H9 (cell line): ENCODE measurements at regions not wholly inside any gene's neighbourhood (a gene's known extent, or its start where the extent isn't known, plus 50 kb on each side); places are given as distances from the start of the nearest gene placed in this dataset.
"Not testable (repeated sequence)": the region's sequence is repeated elsewhere in the genome, so short reads cannot be mapped to it uniquely, and the experiment has no call there.

Source experiments
- DNase-seq: peaks from one replicate; pipeline ENCODE4 v3.0.0-alpha.2; 2017
- H2AFZ ChIP-seq: one replicate; pipeline ENCODE4 v1.6.1; 2013; ENCODE audit warnings: mild to moderate bottlenecking, low read length, control low read depth, moderate library complexity
- H2AK5ac ChIP-seq: 2 replicates; pipeline ENCODE4 v1.6.1; 2013; ENCODE audit warnings: low read length, control low read depth, mixed read lengths; ENCODE audit not compliant: insufficient read length
- H2BK120ac ChIP-seq: one replicate; pipeline ENCODE4 v1.6.1; 2013; ENCODE audit warnings: low read depth, mild to moderate bottlenecking, low read length, control low read depth, inconsistent platforms; ENCODE audit not compliant: poor library complexity, severe bottlenecking
- H2BK12ac ChIP-seq: 2 replicates; pipeline ENCODE4 v1.6.1; 2013; ENCODE audit warnings: low read length, control low read depth, mixed read lengths, low read depth; ENCODE audit not compliant: insufficient read length
- H2BK15ac ChIP-seq: 2 replicates; pipeline ENCODE4 v1.6.1; 2013; ENCODE audit warnings: low read depth, low read length, control low read depth
- H2BK20ac ChIP-seq: one replicate; pipeline ENCODE4 v1.6.1; 2013; ENCODE audit warnings: low read depth, mild to moderate bottlenecking, low read length, control low read depth, inconsistent platforms; ENCODE audit not compliant: poor library complexity, severe bottlenecking
- H2BK5ac ChIP-seq: 2 replicates; pipeline ENCODE4 v1.6.1; 2013; ENCODE audit warnings: low read length, control low read depth, mixed read lengths; ENCODE audit not compliant: insufficient read length
- H3K14ac ChIP-seq: 2 replicates; pipeline ENCODE4 v1.6.1; 2013; ENCODE audit warnings: low read length, control low read depth; ENCODE audit not compliant: insufficient read depth
- H3K18ac ChIP-seq: 2 replicates; pipeline ENCODE4 v1.6.1; 2013; ENCODE audit warnings: low read depth, mild to moderate bottlenecking, mixed read lengths, low read length, control low read depth; ENCODE audit not compliant: insufficient read length
- H3K23ac ChIP-seq: 2 replicates; pipeline ENCODE4 v1.6.1; 2013; ENCODE audit warnings: low read length, control low read depth, mixed read lengths, low read depth; ENCODE audit not compliant: insufficient read length
- H3K23me2 ChIP-seq: 2 replicates; pipeline ENCODE4 v1.6.1; 2013; ENCODE audit warnings: low read depth, mild to moderate bottlenecking, mixed read lengths, low read length, control low read depth; ENCODE audit not compliant: insufficient read length, poor library complexity, severe bottlenecking
- H3K27ac ChIP-seq: 2 replicates; pipeline ENCODE4 v1.5.1; 2013; ENCODE audit warnings: low read length, control low read depth, mixed read lengths, low read depth; ENCODE audit not compliant: insufficient read length
- H3K27me3 ChIP-seq: 2 replicates; pipeline ENCODE4 v1.6.1; 2013; ENCODE audit warnings: low read length, control low read depth, inconsistent platforms; ENCODE audit not compliant: insufficient read depth
- H3K4ac ChIP-seq: 2 replicates; pipeline ENCODE4 v1.6.1; 2013; ENCODE audit warnings: low read depth, mild to moderate bottlenecking, control low read depth, inconsistent platforms, low read length, moderate library complexity
- H3K4me1 ChIP-seq: 2 replicates; pipeline ENCODE4 v1.6.1; 2013; ENCODE audit warnings: low read length, control low read depth, inconsistent platforms; ENCODE audit not compliant: insufficient read depth
- H3K4me2 ChIP-seq: 2 replicates; pipeline ENCODE4 v1.6.1; 2013; ENCODE audit warnings: low read length, control low read depth, mixed read lengths; ENCODE audit not compliant: insufficient read length, insufficient read depth
- H3K56ac ChIP-seq: 2 replicates; pipeline ENCODE4 v1.6.1; 2013; ENCODE audit warnings: low read depth, mild to moderate bottlenecking, mixed read lengths, low read length, control low read depth; ENCODE audit not compliant: insufficient read length
- H3K79me1 ChIP-seq: 2 replicates; pipeline ENCODE4 v1.6.1; 2013; ENCODE audit warnings: low read depth, mild to moderate bottlenecking, moderate library complexity, low read length, control low read depth, inconsistent platforms; ENCODE audit not compliant: insufficient read depth, poor library complexity, severe bottlenecking
- H3K79me2 ChIP-seq: 2 replicates; pipeline ENCODE4 v1.6.1; 2013; ENCODE audit warnings: low read length, control low read depth, inconsistent platforms; ENCODE audit not compliant: insufficient read depth
- H3K9ac ChIP-seq: 2 replicates; pipeline ENCODE4 v1.6.1; 2013; ENCODE audit warnings: low read length, control low read depth, mixed read lengths; ENCODE audit not compliant: insufficient read length; ENCODE audit errors: extremely low read depth
- H3K9me3 ChIP-seq: one replicate; pipeline ENCODE4 v1.6.1; 2013; ENCODE audit warnings: low read depth, low read length, inconsistent platforms; ENCODE audit not compliant: control insufficient read depth
- H3T11ph ChIP-seq: one replicate; pipeline ENCODE4 v1.6.1; 2013; ENCODE audit warnings: mild to moderate bottlenecking, low read length, control low read depth, inconsistent platforms
- H4K20me1 ChIP-seq: one replicate; pipeline ENCODE4 v1.6.1; 2013; ENCODE audit not compliant: control insufficient read depth, insufficient read length, insufficient read depth
- H4K5ac ChIP-seq: 2 replicates; pipeline ENCODE4 v1.6.1; 2013; ENCODE audit warnings: low read depth, mild to moderate bottlenecking, mixed read lengths, low read length, control low read depth; ENCODE audit not compliant: insufficient read length
- H4K8ac ChIP-seq: replicated peaks from 2 replicates; pipeline ENCODE4 v1.6.1; 2013; ENCODE audit warnings: low read length, control low read depth, mixed read lengths, low read depth; ENCODE audit not compliant: insufficient read length
- H4K91ac ChIP-seq: 2 replicates; pipeline ENCODE4 v1.6.1; 2013; ENCODE audit warnings: low read depth, mild to moderate bottlenecking, moderate library complexity, mixed read lengths, low read length, control low read depth; ENCODE audit not compliant: insufficient read length
- H3K27ac Mint-ChIP-seq, 3 experiments: 2 replicates in 2 of 3; 3 replicates in 1 of 3; pipeline ENCODE4 v1.8.0; 2020 to 2021; ENCODE audit warnings: mixed read lengths in 3 of 3, mild to moderate bottlenecking in 1 of 3, moderate library complexity in 1 of 3
- H3K27me3 Mint-ChIP-seq: 2 replicates; pipeline ENCODE4 v1.8.0; 2021; ENCODE audit warnings: low read depth, mild to moderate bottlenecking, moderate library complexity, mixed read lengths
- H3K36me3 Mint-ChIP-seq, 3 experiments: 2 replicates in 2 of 3; 3 replicates in 1 of 3; pipeline ENCODE4 v1.8.0; 2020 to 2021; ENCODE audit warnings: low read depth in 3 of 3, mixed read lengths in 3 of 3; ENCODE audit not compliant: insufficient read depth in 1 of 3
- H3K4me1 Mint-ChIP-seq, 2 experiments: 2 replicates each; pipeline ENCODE4 v1.8.0; 2020; ENCODE audit warnings: mixed read lengths in 2 of 2
- H3K4me3 Mint-ChIP-seq, 2 experiments: 2 replicates in 1 of 2; 3 replicates in 1 of 2; pipeline ENCODE4 v1.8.0; 2020 to 2021; ENCODE audit warnings: mild to moderate bottlenecking in 2 of 2, mixed read lengths in 2 of 2, moderate library complexity in 1 of 2
- H3K9me3 Mint-ChIP-seq, 2 experiments: 2 replicates in 1 of 2; 3 replicates in 1 of 2; pipeline ENCODE4 v1.8.0; 2020; ENCODE audit warnings: mild to moderate bottlenecking in 2 of 2, mixed read lengths in 2 of 2, moderate library complexity in 1 of 2
- CTCF ChIP-seq: fragments of 200-600 bp; sonication (generic); conservative IDR thresholded peaks from 3 replicates; pipeline ENCODE4 v1.8.0; 2021; ENCODE audit warnings: antibody characterized with exemption, mild to moderate bottlenecking
- WGBS: extraction: QIAGEN DNeasy Blood & Tissue Kit; methylation state at CpG from one replicate; pipeline ENCODE4 v1.1.7; 2013; ENCODE audit warnings: missing lambda C conversion rate, low lambda C conversion rate, mixed read lengths; ENCODE audit not compliant: insufficient read length; ENCODE audit errors: extremely low coverage; 5-methylcytosine and 5-hydroxymethylcytosine counted together

GRCh38 chr11:90614318-90614717, 391.5 kb upstream of the CHORDC1 start:
- Histone ChIP-seq H2BK5ac (no peak overlapping the region), H2AFZ (no peak overlapping the region), H3K23ac (no peak overlapping the region), H3T11ph (no peak overlapping the region), H3K14ac (no peak overlapping the region), H2BK12ac (no peak overlapping the region), H4K91ac (no peak overlapping the region), H3K27me3 (no peaks in the 10 kb centered on the region), H2BK120ac (no peak overlapping the region), H2BK15ac (no peak overlapping the region), H3K9me3 (no peaks in the 10 kb centered on the region), H3K18ac (no peak overlapping the region), H3K4ac (no peak overlapping the region), H3K9ac (no peak overlapping the region), H3K79me1 (no peaks in the 10 kb centered on the region), H3K23me2 (no peaks in the 10 kb centered on the region), H2BK20ac (no peak overlapping the region), H4K20me1 (no peaks in the 10 kb centered on the region), H3K56ac (no peak overlapping the region), H3K79me2 (no peaks in the 10 kb centered on the region), H4K8ac (no peak overlapping the region), H4K5ac (no peak overlapping the region), H3K4me2 (no peak overlapping the region), H3K27ac (no peak overlapping the region), H3K4me1 (no peaks in the 10 kb centered on the region), H2AK5ac (no peak overlapping the region)
- TF ChIP-seq CTCF, result no peak
- no peak for DNase-seq
- Mint-ChIP-seq H3K4me1 (peaks cover 12 to 18% of the 10 kb centered on the region in 2 experiments), H3K27ac (no peak overlapping the region), H3K4me3 (no peak overlapping the region), H3K36me3 (peaks cover 0 to 10% (median 3%) of the 10 kb centered on the region in 3 experiments; a peak in 3 of 7 replicates), H3K27me3 (no peaks in the 10 kb centered on the region), H3K9me3 (peaks cover 6 to 9% of the 10 kb centered on the region in 2 experiments; a peak in 4 of 5 replicates)
- WGBS, result no CpG with 5 or more reads among the region's 2 CpGs

DNA sequence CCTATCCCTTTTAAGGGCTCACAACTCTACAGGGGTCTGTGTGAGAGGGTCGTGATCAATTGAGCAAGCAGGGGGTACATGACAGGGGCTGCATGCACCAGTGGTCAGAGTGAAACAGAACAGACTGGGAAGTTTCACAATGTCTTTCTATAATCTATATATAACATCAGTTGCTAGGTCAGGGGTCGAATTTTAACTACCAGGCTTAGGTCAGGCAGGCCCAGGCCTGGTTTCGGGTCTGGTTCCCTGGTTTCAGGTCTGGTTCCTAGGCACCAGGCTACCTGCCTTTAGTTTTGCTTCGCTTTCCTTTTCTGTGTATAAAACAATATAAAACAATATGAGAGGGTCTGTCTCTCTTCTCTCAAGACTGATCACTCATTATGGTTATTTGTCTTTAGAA, 390.2 kb upstream of the CHORDC1 start:
- Mint-ChIP-seq H3K4me1 (peaks cover 14 to 17% of the 10 kb centered on the region in 2 experiments), H3K27ac (peak overlapping the region in 2 of 3 experiments; percentile 41 to 47; a peak in 2 of 7 replicates)
- no CpG with 5 or more reads among the region's 4 CpGs for WGBS
- H2BK120ac ChIP-seq, H3K79me1 ChIP-seq, H3K23me2 ChIP-seq, H3K18ac ChIP-seq, H3K27me3 ChIP-seq, H3K9ac ChIP-seq, H2BK12ac ChIP-seq, H2BK20ac ChIP-seq, H3K56ac ChIP-seq, H4K20me1 ChIP-seq, H3K4me3 Mint-ChIP-seq, H4K91ac ChIP-seq, H3K27me3 Mint-ChIP-seq, H2AK5ac ChIP-seq, H3K4ac ChIP-seq, H2BK5ac ChIP-seq, H4K8ac ChIP-seq, H3K4me1 ChIP-seq, H3K79me2 ChIP-seq, H2AFZ ChIP-seq, H2BK15ac ChIP-seq, H3K36me3 Mint-ChIP-seq, H4K5ac ChIP-seq, H3K14ac ChIP-seq, H3K23ac ChIP-seq, H3K9me3 Mint-ChIP-seq, H3K4me2 ChIP-seq, H3T11ph ChIP-seq, H3K27ac ChIP-seq, H3K9me3 ChIP-seq, DNase-seq: not testable (repeated sequence)
